ENCODE measurements at regions not wholly inside any gene's neighbourhood (a gene's known extent, or its start where the extent isn't known, plus 50 kb on each side); places are given as distances from the start of the nearest gene placed in this dataset.

- no peak for TF ChIP-seq CTCF (IDR thresholded peaks at IDR 0.05; ENCODE audit: poor library complexity)
- TF ChIP-seq EZH2 (IDR thresholded peaks at IDR 0.05; ENCODE audit: borderline replicate concordance) = no peak
Measured at GRCh38 chr2:212831671-212832199, 293.1 kb upstream of the ERBB4 start.
